Effector memory CD8-positive, alpha-beta T cell (primary cell): ENCODE measurements at regions not wholly inside any gene's neighbourhood (a gene's known extent, or its start where the extent isn't known, plus 50 kb on each side); places are given as distances from the start of the nearest gene placed in this dataset.
A peak's percentile ranks its signal among the peaks of the same experiment; 100 is the strongest.

Source experiments
- ATAC-seq: fragments of 150-1000 bp; cut with Tn5 transposase; replicated peaks from 2 replicates; pipeline ENCODE4 v1.10.0; 2021; ENCODE audit warnings: mild to moderate bottlenecking, moderate library complexity
- DNase-seq, 3 experiments: peaks; one replicate each; pipeline ENCODE4 v3.0.0; 2021
- H3K27ac Mint-ChIP-seq, 2 donors: one replicate each; pipeline ENCODE4 v1.8.0; 2022; ENCODE audit warnings: mild to moderate bottlenecking in 2 of 2, mixed read lengths in 2 of 2, moderate library complexity in 2 of 2
- H3K27me3 Mint-ChIP-seq, 2 donors: one replicate each; pipeline ENCODE4 v1.8.0; 2022; ENCODE audit warnings: mixed read lengths in 2 of 2
- H3K36me3 Mint-ChIP-seq: one replicate; pipeline ENCODE4 v1.8.0; 2022; ENCODE audit warnings: mild to moderate bottlenecking, moderate library complexity, mixed read lengths; ENCODE audit not compliant: insufficient read depth
- H3K4me1 Mint-ChIP-seq, 2 donors: one replicate each; pipeline ENCODE4 v1.8.0; 2022; ENCODE audit warnings: low read depth in 2 of 2, mixed read lengths in 2 of 2
- H3K4me3 Mint-ChIP-seq, 2 donors: one replicate each; pipeline ENCODE4 v1.8.0; 2022; ENCODE audit warnings: mild to moderate bottlenecking in 2 of 2, mixed read lengths in 2 of 2, moderate library complexity in 2 of 2
- H3K9me3 Mint-ChIP-seq, 2 donors: one replicate each; pipeline ENCODE4 v1.8.0; 2022; ENCODE audit warnings: mixed read lengths in 2 of 2

GRCh38 chr4:89447543-89447942 lies 139.9 kb upstream of the GPRIN3 start:
- Mint-ChIP-seq H3K27ac (no peak overlapping the region), H3K4me1 (no peaks in the 10 kb centered on the region), H3K4me3 (no peak overlapping the region), H3K9me3 (peaks cover 4 to 10% of the 10 kb centered on the region in 2 donors), H3K36me3 (no peaks in the 10 kb centered on the region), H3K27me3 (peaks cover 0 to 8% of the 10 kb centered on the region in 2 donors)
- no peak for DNase-seq
- ATAC-seq, result no peak

GRCh38 chr4:89446193-89446592 lies 138.6 kb upstream of the GPRIN3 start:
- ATAC-seq (no peak), DNase-seq (no peak)
- Mint-ChIP-seq H3K4me1 (no peaks in the 10 kb centered on the region), H3K27ac (no peak overlapping the region), H3K4me3 (no peak overlapping the region), H3K9me3 (peaks cover 4 to 10% of the 10 kb centered on the region in 2 donors), H3K27me3 (peaks cover 0 to 10% of the 10 kb centered on the region in 2 donors), H3K36me3 (no peaks in the 10 kb centered on the region)

- Mint-ChIP-seq H3K4me3 (no peak overlapping the region), H3K27ac (no peak overlapping the region), H3K27me3 (peaks cover 0 to 10% of the 10 kb centered on the region in 2 donors), H3K9me3 (no peaks in the 10 kb centered on the region), H3K4me1 (peaks cover 7% of the 10 kb centered on the region in 2 donors), H3K36me3 (no peaks in the 10 kb centered on the region)
- ATAC-seq, result no peak
- no peak for DNase-seq
Observed at GRCh38 chr4:89439533-89439932, 131.9 kb upstream of the GPRIN3 start.

GRCh38 chr4:89438102-89438831 lies 130.7 kb upstream of the GPRIN3 start:
- Mint-ChIP-seq H3K27ac (peak overlapping the region; percentile 8 to 34), H3K36me3 (no peaks in the 10 kb centered on the region), H3K27me3 (peaks cover 0 to 9% of the 10 kb centered on the region in 2 donors), H3K4me1 (peaks cover 7% of the 10 kb centered on the region in 2 donors), H3K4me3 (peak overlapping the region; percentile 30 to 37), H3K9me3 (no peaks in the 10 kb centered on the region)
- peak; percentile 28 to 34 (median 30) for DNase-seq
- ATAC-seq, result peak; percentile 87

GRCh38 chr4:89434364-89434988 lies 126.9 kb upstream of the GPRIN3 start:
- peaks cover 7% of the 10 kb centered on the region in 2 donors for H3K4me1 Mint-ChIP-seq
- H3K9me3 Mint-ChIP-seq, result no peaks in the 10 kb centered on the region
- DNase-seq, result peak in 2 of 3 experiments; percentile 4 to 10
- H3K4me3 Mint-ChIP-seq, result no peak overlapping the region
- ATAC-seq, result peak; percentile 65
- H3K36me3 Mint-ChIP-seq, result no peaks in the 10 kb centered on the region
- H3K27me3 Mint-ChIP-seq, result no peaks in the 10 kb centered on the region
- no peak overlapping the region for H3K27ac Mint-ChIP-seq

GRCh38 chr4:89427782-89428181 lies 120.2 kb upstream of the GPRIN3 start:
- Mint-ChIP-seq H3K27me3 (no peaks in the 10 kb centered on the region), H3K4me3 (no peak overlapping the region), H3K27ac (no peak overlapping the region), H3K4me1 (no peaks in the 10 kb centered on the region), H3K9me3 (no peaks in the 10 kb centered on the region), H3K36me3 (peaks cover 3% of the 10 kb centered on the region)
- DNase-seq (no peak), ATAC-seq (no peak)

- H3K9me3 Mint-ChIP-seq, result no peaks in the 10 kb centered on the region
- ATAC-seq (no peak), DNase-seq (no peak)
- no peaks in the 10 kb centered on the region for H3K4me1 Mint-ChIP-seq
- no peak overlapping the region for H3K27ac Mint-ChIP-seq
- H3K36me3 Mint-ChIP-seq, result peaks cover 3% of the 10 kb centered on the region
- no peaks in the 10 kb centered on the region for H3K27me3 Mint-ChIP-seq
- H3K4me3 Mint-ChIP-seq, result no peak overlapping the region
Observed at GRCh38 chr4:89425023-89425422, 117.4 kb upstream of the GPRIN3 start.

GRCh38 chr4:89422441-89422990 lies 114.9 kb upstream of the GPRIN3 start:
- no peak for DNase-seq
- no peaks in the 10 kb centered on the region for H3K9me3 Mint-ChIP-seq
- H3K27me3 Mint-ChIP-seq, result no peaks in the 10 kb centered on the region
- H3K27ac Mint-ChIP-seq, result no peak overlapping the region
- ATAC-seq, result no peak
- no peak overlapping the region for H3K4me3 Mint-ChIP-seq
- H3K36me3 Mint-ChIP-seq, result no peaks in the 10 kb centered on the region
- H3K4me1 Mint-ChIP-seq, result no peaks in the 10 kb centered on the region

- Mint-ChIP-seq H3K9me3 (no peaks in the 10 kb centered on the region), H3K27ac (peak overlapping the region in 1 of 2 donors; percentile 41), H3K4me3 (no peak overlapping the region), H3K27me3 (no peaks in the 10 kb centered on the region), H3K4me1 (no peaks in the 10 kb centered on the region), H3K36me3 (no peaks in the 10 kb centered on the region)
- ATAC-seq, result no peak
- DNase-seq, result no peak
Observed at GRCh38 chr4:89420507-89420906, 112.9 kb upstream of the GPRIN3 start.

GRCh38 chr4:89419111-89419695 lies 111.6 kb upstream of the GPRIN3 start:
- Mint-ChIP-seq H3K36me3 (no peaks in the 10 kb centered on the region), H3K4me3 (no peak overlapping the region), H3K27ac (no peak overlapping the region), H3K4me1 (no peaks in the 10 kb centered on the region), H3K27me3 (no peaks in the 10 kb centered on the region), H3K9me3 (no peaks in the 10 kb centered on the region)
- no peak for DNase-seq
- ATAC-seq, result no peak

- Mint-ChIP-seq H3K27me3 (no peaks in the 10 kb centered on the region), H3K4me3 (no peak overlapping the region), H3K4me1 (no peaks in the 10 kb centered on the region), H3K36me3 (no peaks in the 10 kb centered on the region), H3K27ac (no peak overlapping the region), H3K9me3 (no peaks in the 10 kb centered on the region)
- ATAC-seq, result no peak
- DNase-seq, result no peak
Observed at GRCh38 chr4:89416960-89417359, 109.4 kb upstream of the GPRIN3 start.

GRCh38 chr4:89413518-89413917 lies 105.9 kb upstream of the GPRIN3 start:
- Mint-ChIP-seq H3K27me3 (peaks cover 0 to 5% of the 10 kb centered on the region in 2 donors), H3K9me3 (no peaks in the 10 kb centered on the region), H3K4me3 (no peak overlapping the region), H3K27ac (no peak overlapping the region), H3K36me3 (no peaks in the 10 kb centered on the region), H3K4me1 (no peaks in the 10 kb centered on the region)
- no peak for DNase-seq
- ATAC-seq, result no peak

- H3K4me1 Mint-ChIP-seq, result no peaks in the 10 kb centered on the region
- no peak overlapping the region for H3K27ac Mint-ChIP-seq
- ATAC-seq, result no peak
- H3K36me3 Mint-ChIP-seq, result no peaks in the 10 kb centered on the region
- no peak overlapping the region for H3K4me3 Mint-ChIP-seq
- no peaks in the 10 kb centered on the region for H3K9me3 Mint-ChIP-seq
- no peak for DNase-seq
- H3K27me3 Mint-ChIP-seq, result peaks cover 0 to 5% of the 10 kb centered on the region in 2 donors
Observed at GRCh38 chr4:89411539-89412309, 104.1 kb upstream of the GPRIN3 start.
